IMR-90 (cell line): ENCODE measurements at regions not wholly inside any gene's neighbourhood (a gene's known extent, or its start where the extent isn't known, plus 50 kb on each side); places are given as distances from the start of the nearest gene placed in this dataset.

Experiments used
- ATAC-seq: fragments of 200-7000 bp; cut with Tn5 transposase; 2 replicates; pipeline ENCODE4 v1.9.1; 2020; ENCODE audit warnings: low read depth, mild to moderate bottlenecking, moderate library complexity
- BruUV-seq: library from RNA; stranded (reverse); fragments of 400-500 nt; replicated peaks from 2 replicates; lab custom pipeline; 2021; lab: Mats Ljungman, UMichigan
- CTCF ChIA-PET: fragments of 300-600 bp; formaldehyde crosslinking; extraction: SDS; loops from one replicate; lab custom pipeline; 2021; ENCODE audit warnings: antibody characterized with exemption; lab: Yijun Ruan, JAX
- POLR2A ChIA-PET: fragments of 300-600 bp; sonication (Branson Sonifier 250); formaldehyde crosslinking; loops from one replicate; lab custom pipeline; 2022; ENCODE audit warnings: antibody characterized with exemption; ENCODE audit not compliant: unreplicated experiment; lab: Charles Lee
- DNase-seq: peaks from one replicate; pipeline ENCODE4 v3.0.0; 2013
- H2AFZ ChIP-seq: replicated peaks from 2 replicates; pipeline ENCODE3; 2013; ENCODE audit warnings: low read length, mild to moderate bottlenecking; ENCODE audit not compliant: poor library complexity
- H2AK5ac ChIP-seq: 2 replicates; pipeline ENCODE4 v1.6.1; 2013; ENCODE audit warnings: low read depth, low read length, inconsistent platforms
- H2AK9ac ChIP-seq: replicated peaks from 2 replicates; pipeline ENCODE3; 2013; ENCODE audit warnings: mild to moderate bottlenecking, low read depth, low read length, moderate library complexity; ENCODE audit not compliant: poor library complexity
- H2BK120ac ChIP-seq: 2 replicates; pipeline ENCODE4 v1.6.1; 2013; ENCODE audit warnings: low read depth, low read length, inconsistent platforms
- H2BK15ac ChIP-seq: 3 replicates; pipeline ENCODE4 v1.6.1; 2013; ENCODE audit warnings: low read depth, low read length, inconsistent platforms
- H2BK20ac ChIP-seq: 2 replicates; pipeline ENCODE4 v1.6.1; 2013; ENCODE audit warnings: low read depth, mild to moderate bottlenecking, inconsistent platforms, low read length, moderate library complexity
- H2BK5ac ChIP-seq: 2 replicates; pipeline ENCODE4 v1.6.1; 2013; ENCODE audit warnings: mild to moderate bottlenecking, low read depth, low read length, inconsistent platforms; ENCODE audit not compliant: poor library complexity, severe bottlenecking
- H3K14ac ChIP-seq: replicated peaks from 2 replicates; pipeline ENCODE4 v1.6.1; 2013; ENCODE audit warnings: low read depth, low read length, inconsistent platforms
- H3K18ac ChIP-seq: 2 replicates; pipeline ENCODE4 v1.6.1; 2013; ENCODE audit warnings: low read depth, low read length, control low read depth
- H3K23ac ChIP-seq: 2 replicates; pipeline ENCODE4 v1.6.1; 2013; ENCODE audit warnings: low read depth, low read length, inconsistent platforms
- H3K27ac ChIP-seq: 2 replicates; pipeline ENCODE4 v1.5.1; 2013; ENCODE audit warnings: mild to moderate bottlenecking, control low read depth, low read length; ENCODE audit not compliant: insufficient read depth
- H3K27me3 ChIP-seq: 2 replicates; pipeline ENCODE4 v1.6.1; 2013; ENCODE audit warnings: low read length; ENCODE audit not compliant: control insufficient read depth, insufficient read depth
- H3K36me3 ChIP-seq: 2 replicates; pipeline ENCODE4 v1.6.1; 2013; ENCODE audit warnings: low read length, mixed read lengths; ENCODE audit not compliant: control insufficient read depth, insufficient read depth
- H3K4ac ChIP-seq: 2 replicates; pipeline ENCODE4 v1.6.1; 2013; ENCODE audit warnings: low read depth, low read length, inconsistent platforms
- H3K4me1 ChIP-seq: 2 replicates; pipeline ENCODE4 v1.6.1; 2013; ENCODE audit warnings: low read length, mixed read lengths; ENCODE audit not compliant: control insufficient read depth, insufficient read depth
- H3K4me2 ChIP-seq: 2 replicates; pipeline ENCODE4 v1.6.1; 2013; ENCODE audit warnings: low read depth, mild to moderate bottlenecking, control low read depth, low read length, moderate library complexity
- H3K4me3 ChIP-seq: 2 replicates; pipeline ENCODE4 v1.5.1; 2013; ENCODE audit warnings: low read depth, mild to moderate bottlenecking, control low read depth, low read length, moderate library complexity; ENCODE audit not compliant: insufficient read depth
- H3K56ac ChIP-seq: 2 replicates; pipeline ENCODE4 v1.6.1; 2013; ENCODE audit warnings: low read length, inconsistent platforms; ENCODE audit not compliant: insufficient read depth; ENCODE audit errors: extremely low read depth
- H3K79me1 ChIP-seq, 2 experiments: 2 replicates each; pipeline ENCODE4 v1.6.1; 2013; ENCODE audit warnings: low read length in 2 of 2, inconsistent platforms in 1 of 2, low read depth in 1 of 2
- H3K9ac ChIP-seq: 2 replicates; pipeline ENCODE4 v1.6.1; 2013; ENCODE audit warnings: low read depth, low read length, control low read depth
- H3K9me1 ChIP-seq: 2 replicates; pipeline ENCODE4 v1.6.1; 2013; ENCODE audit warnings: low read length, inconsistent platforms; ENCODE audit not compliant: insufficient read depth
- H3K9me3 ChIP-seq: 2 replicates; pipeline ENCODE4 v1.6.1; 2013; ENCODE audit warnings: low read length; ENCODE audit not compliant: control insufficient read depth, insufficient read depth
- H4K20me1 ChIP-seq: 2 replicates; pipeline ENCODE4 v1.6.1; 2013; ENCODE audit warnings: low read length, inconsistent platforms; ENCODE audit not compliant: insufficient read depth
- H4K5ac ChIP-seq: 2 replicates; pipeline ENCODE4 v1.6.1; 2013; ENCODE audit warnings: mild to moderate bottlenecking, low read depth, low read length, control low read depth
- H4K8ac ChIP-seq, 2 experiments: 2 replicates each; pipeline ENCODE4 v1.6.1; 2013; ENCODE audit warnings: low read depth in 2 of 2, low read length in 2 of 2, control low read depth in 1 of 2, inconsistent platforms in 1 of 2
- H4K91ac ChIP-seq: 2 replicates; pipeline ENCODE4 v1.6.1; 2013; ENCODE audit warnings: low read depth, low read length, inconsistent platforms; ENCODE audit not compliant: insufficient read depth
- CHD1 ChIP-seq: IDR thresholded peaks from 2 replicates; pipeline ENCODE4 v1.6.1; 2012; ENCODE audit warnings: low read depth, low read length, improper control_type of control experiment
- FOS ChIP-seq: fragments of 150-350 bp; IDR thresholded peaks from 2 replicates; pipeline ENCODE4 v1.6.1; 2016; ENCODE audit warnings: low read depth, low read length
- RAD21 ChIP-seq: IDR thresholded peaks from 2 replicates; pipeline ENCODE4 v1.6.1; 2012; ENCODE audit warnings: low read length, improper control_type of control experiment
- RCOR1 ChIP-seq: IDR thresholded peaks from 2 replicates; pipeline ENCODE4 v1.6.1; 2012; ENCODE audit warnings: mild to moderate bottlenecking, low read length, improper control_type of control experiment; ENCODE audit not compliant: insufficient replicate concordance
- RFX5 ChIP-seq: IDR thresholded peaks from 2 replicates; pipeline ENCODE4 v1.8.0; 2012; ENCODE audit warnings: low read depth, mild to moderate bottlenecking, low read length, moderate library complexity
- WGBS, 2 experiments: methylation state at CpG; one replicate each; pipeline versions ENCODE4 v1.1.5 to v1.1.7; 2013; ENCODE audit warnings: missing lambda C conversion rate in 2 of 2; ENCODE audit not compliant: insufficient read length in 1 of 2; ENCODE audit errors: extremely low coverage in 2 of 2; 5-methylcytosine and 5-hydroxymethylcytosine counted together
- dilution Hi-C: fragments of 300-500 bp; cut with HindIII; formaldehyde crosslinking; loops from one replicate; pipeline ENCODE4 v1.14.3; 2018; ENCODE audit warnings: low sequenced_read_pairs; ENCODE audit not compliant: unreplicated experiment
- in situ Hi-C: fragments of 300-500 bp; cut with MboI; formaldehyde crosslinking; loops from 3 replicates; pipeline ENCODE4 v1.14.3; 2019; ENCODE audit warnings: low sequenced_read_pairs, inconsistent platforms, mixed read lengths
- intact Hi-C: fragments of 100-400 bp; cut with micrococcal nuclease; formaldehyde crosslinking; loops from 2 replicates; pipeline ENCODE4 v1.10.0; 2022
- TF ChIP-seq, protein P1 (sequence below): fragments of 150-350 bp; IDR thresholded peaks from 2 replicates; pipeline ENCODE4 v1.6.1; 2017; ENCODE audit warnings: mild to moderate bottlenecking, antibody characterized with exemption, low read length, low read depth
- TF ChIP-seq, protein P2 (sequence below): conservative IDR thresholded peaks from 2 replicates; pipeline ENCODE4 v1.5.1; 2012; ENCODE audit warnings: mild to moderate bottlenecking, low read depth, low read length, improper control_type of control experiment

DNA sequence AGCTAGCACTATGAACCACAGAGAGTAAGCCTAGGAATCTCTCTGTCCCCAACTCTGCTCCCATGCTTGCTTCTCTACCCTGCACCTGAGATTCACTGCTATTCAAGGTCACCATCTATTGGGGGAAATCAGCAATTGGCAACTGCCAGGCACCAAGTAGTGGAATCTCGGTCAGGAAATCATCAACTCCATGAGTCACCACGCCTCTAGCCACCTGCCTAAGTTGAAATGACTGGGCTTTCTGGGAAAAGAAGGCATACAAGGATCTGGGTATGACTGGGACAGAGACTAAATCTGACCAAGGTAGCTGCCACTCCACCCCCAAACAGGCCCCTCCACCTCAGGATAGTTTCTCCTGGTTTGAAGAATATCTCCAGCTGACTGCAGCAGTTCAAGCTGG is 464.1 kb upstream of the CBLB start:
- no peaks in the 10 kb centered on the region for H3K36me3 ChIP-seq
- no peak overlapping the region for H3K56ac ChIP-seq
- H2AFZ ChIP-seq: no peak overlapping the region
- peaks cover 3% of the 10 kb centered on the region for H3K4me1 ChIP-seq
- H4K5ac ChIP-seq: no peak overlapping the region
- no peak for ATAC-seq
- no peak overlapping the region for H2AK5ac ChIP-seq
- no peak for TF ChIP-seq CHD1
- TF ChIP-seq FOS: no peak
- no peak for TF ChIP-seq RAD21
- no peak for TF ChIP-seq RFX5
- TF ChIP-seq, protein P1, sequence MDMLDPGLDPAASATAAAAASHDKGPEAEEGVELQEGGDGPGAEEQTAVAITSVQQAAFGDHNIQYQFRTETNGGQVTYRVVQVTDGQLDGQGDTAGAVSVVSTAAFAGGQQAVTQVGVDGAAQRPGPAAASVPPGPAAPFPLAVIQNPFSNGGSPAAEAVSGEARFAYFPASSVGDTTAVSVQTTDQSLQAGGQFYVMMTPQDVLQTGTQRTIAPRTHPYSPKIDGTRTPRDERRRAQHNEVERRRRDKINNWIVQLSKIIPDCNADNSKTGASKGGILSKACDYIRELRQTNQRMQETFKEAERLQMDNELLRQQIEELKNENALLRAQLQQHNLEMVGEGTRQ: no peak
- TF ChIP-seq, protein P2, sequence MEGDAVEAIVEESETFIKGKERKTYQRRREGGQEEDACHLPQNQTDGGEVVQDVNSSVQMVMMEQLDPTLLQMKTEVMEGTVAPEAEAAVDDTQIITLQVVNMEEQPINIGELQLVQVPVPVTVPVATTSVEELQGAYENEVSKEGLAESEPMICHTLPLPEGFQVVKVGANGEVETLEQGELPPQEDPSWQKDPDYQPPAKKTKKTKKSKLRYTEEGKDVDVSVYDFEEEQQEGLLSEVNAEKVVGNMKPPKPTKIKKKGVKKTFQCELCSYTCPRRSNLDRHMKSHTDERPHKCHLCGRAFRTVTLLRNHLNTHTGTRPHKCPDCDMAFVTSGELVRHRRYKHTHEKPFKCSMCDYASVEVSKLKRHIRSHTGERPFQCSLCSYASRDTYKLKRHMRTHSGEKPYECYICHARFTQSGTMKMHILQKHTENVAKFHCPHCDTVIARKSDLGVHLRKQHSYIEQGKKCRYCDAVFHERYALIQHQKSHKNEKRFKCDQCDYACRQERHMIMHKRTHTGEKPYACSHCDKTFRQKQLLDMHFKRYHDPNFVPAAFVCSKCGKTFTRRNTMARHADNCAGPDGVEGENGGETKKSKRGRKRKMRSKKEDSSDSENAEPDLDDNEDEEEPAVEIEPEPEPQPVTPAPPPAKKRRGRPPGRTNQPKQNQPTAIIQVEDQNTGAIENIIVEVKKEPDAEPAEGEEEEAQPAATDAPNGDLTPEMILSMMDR: no peak
- TF ChIP-seq RCOR1: no peak
- H4K8ac ChIP-seq: no peak overlapping the region
- H2BK120ac ChIP-seq: no peak overlapping the region
- no peak overlapping the region for H3K9ac ChIP-seq
- H3K79me1 ChIP-seq: no peaks in the 10 kb centered on the region
- no peak overlapping the region for H3K4ac ChIP-seq
- H2BK15ac ChIP-seq: no peak overlapping the region
- ChIA-PET POLR2A (interaction anchor here (0.7 kb wide), 1 partner anchor 296 kb away, joined by 4 read pairs; no protein-coding TSS in a partner anchor), CTCF (interaction anchor here (0.7 kb wide), 1 partner anchor 1700 kb away, joined by 4 read pairs; no protein-coding TSS in a partner anchor)
- dilution Hi-C loops (no loop called here), in situ Hi-C loops (no loop called here), intact Hi-C loops (no loop called here)
- H3K14ac ChIP-seq: no peak overlapping the region
- H2BK20ac ChIP-seq: no peak overlapping the region
- BruUV-seq: no TSS peak
- no peaks in the 10 kb centered on the region for H3K27me3 ChIP-seq
- H3K9me1 ChIP-seq: no peaks in the 10 kb centered on the region
- H4K20me1 ChIP-seq: no peaks in the 10 kb centered on the region
- H2BK5ac ChIP-seq: no peak overlapping the region
- H4K91ac ChIP-seq: no peak overlapping the region
- no peak overlapping the region for H3K4me2 ChIP-seq
- H3K9me3 ChIP-seq: no peaks in the 10 kb centered on the region
- H3K18ac ChIP-seq: no peak overlapping the region
- no peak overlapping the region for H2AK9ac ChIP-seq
- peak; percentile 10 for DNase-seq
- no peak overlapping the region for H3K27ac ChIP-seq
- no peak overlapping the region for H3K4me3 ChIP-seq
- no CpG with 5 or more reads among the region's 2 CpGs for WGBS, 2 experiments
- no peak overlapping the region for H3K23ac ChIP-seq
